ENCODE measurements at regions not wholly inside any gene's neighbourhood (a gene's known extent, or its start where the extent isn't known, plus 50 kb on each side); places are given as distances from the start of the nearest gene placed in this dataset.

DNA sequence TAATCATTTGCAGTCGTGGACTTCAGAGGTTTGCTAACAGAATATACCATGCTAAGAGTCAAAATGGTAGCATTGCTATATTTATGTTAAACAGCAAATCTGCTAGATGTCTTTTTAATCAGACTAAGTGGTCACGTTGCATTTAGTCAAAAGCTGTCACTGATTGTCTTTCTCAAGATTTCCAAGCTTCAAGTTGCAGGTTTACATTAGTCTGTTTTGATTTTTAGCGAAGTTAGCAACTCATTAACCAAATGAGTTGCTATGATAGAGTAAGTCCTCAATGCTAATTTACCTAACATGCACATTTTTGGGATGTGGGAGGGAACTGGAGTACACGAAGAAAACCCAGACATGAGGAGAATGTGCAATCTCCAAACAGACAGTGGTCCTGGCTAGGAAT, 653.2 kb downstream of the TNS3 start:
- Histone ChIP-seq H3K27ac (ENCODE audit: low read length in 2 of 2) (no peak overlapping the region), H3K9ac (ENCODE audit: low read length) (no peak overlapping the region), H3K79me2 (ENCODE audit: control insufficient read depth, insufficient read depth, low read length) (no peaks in the 10 kb centered on the region), H3K4me3 (ENCODE audit: control extremely low read depth in 1 of 5, extremely low read depth in 1 of 5, insufficient read depth in 1 of 5, low read depth in 2 of 5, low read length in 4 of 5) (no peak overlapping the region), H3K4me2 (replicated peaks; ENCODE audit: low read depth, low read length, poor library complexity, severe bottlenecking) (no peak overlapping the region), H3K4me1 (ENCODE audit: control insufficient read depth in 2 of 2, insufficient read depth in 2 of 2, low read length in 2 of 2) (no peaks in the 10 kb centered on the region), H3K36me3 (replicated peaks in 1 of 2; ENCODE audit: control extremely low read depth in 1 of 2, control insufficient read depth in 1 of 2, extremely low read depth in 1 of 2, insufficient read depth in 2 of 2, low read length in 1 of 2) (no peaks in the 10 kb centered on the region), H3K27me3 (replicated peaks in 1 of 4; ENCODE audit: control extremely low read depth in 1 of 4, control insufficient read depth in 3 of 4, insufficient read depth in 4 of 4, low read length in 3 of 4) (no peaks in the 10 kb centered on the region), H2AFZ (ENCODE audit: insufficient read depth, low read depth, low read length, poor library complexity, severe bottlenecking) (no peak overlapping the region), H3K9me3 (ENCODE audit: control extremely low read depth in 1 of 3, control insufficient read depth in 2 of 3, insufficient read depth in 1 of 3, low read length in 2 of 3) (no peaks in the 10 kb centered on the region), H4K20me1 (ENCODE audit: control insufficient read depth, insufficient read depth, low read length, poor library complexity, severe bottlenecking) (no peaks in the 10 kb centered on the region)
- H3K4me3 Mint-ChIP-seq: no peak overlapping the region
- ChIA-PET POLR2A (no interaction called here), CTCF (no interaction called here)
- no peaks in the 10 kb centered on the region for H3K9me3 Mint-ChIP-seq (ENCODE audit: insufficient read depth)
- no peak overlapping the region for H3K27ac Mint-ChIP-seq
- no CpG with 5 or more reads among the region's 4 CpGs for whole genome bisulfite sequencing (ENCODE audit: insufficient coverage)
- ATAC-seq (ENCODE audit: low read depth): no peak
- TF ChIP-seq, protein P1, sequence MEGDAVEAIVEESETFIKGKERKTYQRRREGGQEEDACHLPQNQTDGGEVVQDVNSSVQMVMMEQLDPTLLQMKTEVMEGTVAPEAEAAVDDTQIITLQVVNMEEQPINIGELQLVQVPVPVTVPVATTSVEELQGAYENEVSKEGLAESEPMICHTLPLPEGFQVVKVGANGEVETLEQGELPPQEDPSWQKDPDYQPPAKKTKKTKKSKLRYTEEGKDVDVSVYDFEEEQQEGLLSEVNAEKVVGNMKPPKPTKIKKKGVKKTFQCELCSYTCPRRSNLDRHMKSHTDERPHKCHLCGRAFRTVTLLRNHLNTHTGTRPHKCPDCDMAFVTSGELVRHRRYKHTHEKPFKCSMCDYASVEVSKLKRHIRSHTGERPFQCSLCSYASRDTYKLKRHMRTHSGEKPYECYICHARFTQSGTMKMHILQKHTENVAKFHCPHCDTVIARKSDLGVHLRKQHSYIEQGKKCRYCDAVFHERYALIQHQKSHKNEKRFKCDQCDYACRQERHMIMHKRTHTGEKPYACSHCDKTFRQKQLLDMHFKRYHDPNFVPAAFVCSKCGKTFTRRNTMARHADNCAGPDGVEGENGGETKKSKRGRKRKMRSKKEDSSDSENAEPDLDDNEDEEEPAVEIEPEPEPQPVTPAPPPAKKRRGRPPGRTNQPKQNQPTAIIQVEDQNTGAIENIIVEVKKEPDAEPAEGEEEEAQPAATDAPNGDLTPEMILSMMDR (IDR thresholded peaks at IDR 0.05): no peak
- TF ChIP-seq EZH2 (IDR thresholded peaks at IDR 0.05; ENCODE audit: borderline replicate concordance, insufficient read depth, low read depth, low read length, poor library complexity, severe bottlenecking): no peak
- no peak for DNase-seq
- no peaks in the 10 kb centered on the region for H3K4me1 Mint-ChIP-seq
- intact Hi-C loops (cut with micrococcal nuclease): no loop called here
- no peaks in the 10 kb centered on the region for H3K27me3 Mint-ChIP-seq

DNA sequence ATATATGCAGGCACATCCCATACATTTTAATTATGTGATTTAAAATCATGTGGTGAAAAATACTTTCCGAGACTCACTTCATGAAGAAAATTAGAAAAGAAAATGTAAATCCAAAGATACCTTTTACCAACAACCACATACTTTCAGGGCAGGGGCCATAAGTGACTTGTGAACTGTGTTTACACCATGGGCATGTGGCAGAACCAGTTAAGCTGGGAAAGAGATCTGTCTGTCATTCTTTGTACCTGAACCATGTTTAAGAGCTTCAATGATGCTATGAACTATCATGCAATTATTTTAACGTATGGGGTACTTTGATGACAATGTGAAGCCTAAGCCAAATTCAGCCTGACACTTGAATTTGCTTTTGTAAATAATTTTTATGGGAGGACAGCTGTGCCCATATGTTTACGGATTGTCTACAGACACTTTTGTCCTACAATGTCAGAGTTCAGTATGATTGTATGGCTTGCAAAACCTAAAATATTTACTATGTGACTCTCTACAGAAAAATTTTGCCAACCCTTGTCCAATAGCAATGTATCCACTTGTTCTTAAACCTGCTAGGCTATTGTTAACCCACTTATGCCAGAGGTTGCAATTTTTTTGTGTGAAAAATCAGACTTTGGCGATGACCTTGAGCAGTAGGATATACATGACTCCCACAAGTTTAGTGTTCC, 654.6 kb downstream of the TNS3 start:
- H3K27me3 ChIP-seq (replicated peaks in 1 of 4; ENCODE audit: control extremely low read depth in 1 of 4, control insufficient read depth in 3 of 4, insufficient read depth in 4 of 4, low read length in 3 of 4): no peaks in the 10 kb centered on the region
- no peaks in the 10 kb centered on the region for H3K4me1 ChIP-seq (ENCODE audit: control insufficient read depth in 2 of 2, insufficient read depth in 2 of 2, low read length in 2 of 2)
- no peak overlapping the region for H3K27ac Mint-ChIP-seq
- H3K79me2 ChIP-seq (ENCODE audit: control insufficient read depth, insufficient read depth, low read length): no peaks in the 10 kb centered on the region
- no peaks in the 10 kb centered on the region for H4K20me1 ChIP-seq (ENCODE audit: control insufficient read depth, insufficient read depth, low read length, poor library complexity, severe bottlenecking)
- 88% methylated on average over 1 of the region's 4 CpGs for WGBS (ENCODE audit: insufficient coverage)
- no peaks in the 10 kb centered on the region for H3K36me3 ChIP-seq (replicated peaks in 1 of 2; ENCODE audit: control extremely low read depth in 1 of 2, control insufficient read depth in 1 of 2, extremely low read depth in 1 of 2, insufficient read depth in 2 of 2, low read length in 1 of 2)
- ChIA-PET CTCF (no interaction called here), POLR2A (no interaction called here)
- DNase-seq: no peak
- H3K4me1 Mint-ChIP-seq: no peaks in the 10 kb centered on the region
- H3K4me3 ChIP-seq (ENCODE audit: control extremely low read depth in 1 of 5, extremely low read depth in 1 of 5, insufficient read depth in 1 of 5, low read depth in 2 of 5, low read length in 4 of 5): no peak overlapping the region
- no peaks in the 10 kb centered on the region for H3K9me3 Mint-ChIP-seq (ENCODE audit: insufficient read depth)
- H2AFZ ChIP-seq (ENCODE audit: insufficient read depth, low read depth, low read length, poor library complexity, severe bottlenecking): no peak overlapping the region
- H3K9me3 ChIP-seq (ENCODE audit: control extremely low read depth in 1 of 3, control insufficient read depth in 2 of 3, insufficient read depth in 1 of 3, low read length in 2 of 3): no peaks in the 10 kb centered on the region
- no peak overlapping the region for H3K4me2 ChIP-seq (replicated peaks; ENCODE audit: low read depth, low read length, poor library complexity, severe bottlenecking)
- H3K4me3 Mint-ChIP-seq: no peak overlapping the region
- no peaks in the 10 kb centered on the region for H3K27me3 Mint-ChIP-seq
- no peak overlapping the region for H3K9ac ChIP-seq (ENCODE audit: low read length)
- no peak overlapping the region for H3K27ac ChIP-seq (ENCODE audit: low read length in 2 of 2)
- TF ChIP-seq, protein P1 (IDR thresholded peaks at IDR 0.05): no peak
- no peak for ATAC-seq (ENCODE audit: low read depth)
- intact Hi-C loops (cut with micrococcal nuclease): no loop called here
